HG03159 (cell line): ENCODE measurements at regions not wholly inside any gene's neighbourhood (a gene's known extent, or its start where the extent isn't known, plus 50 kb on each side); places are given as distances from the start of the nearest gene placed in this dataset.

Experiments used
- ATAC-seq: cut with Tn5 transposase; IDR thresholded peaks from one replicate; pipeline ENCODE4 v1.9.1; 2021; ENCODE audit warnings: mild to moderate bottlenecking, moderate library complexity; ENCODE audit not compliant: unreplicated experiment

- no peak for ATAC-seq
Measured at GRCh38 chr2:128820452-128820851, 501.8 kb upstream of the HS6ST1 start.

GRCh38 chr2:128821010-128821409 is 502.3 kb upstream of the HS6ST1 start:
- ATAC-seq, result no peak

GRCh38 chr2:128832946-128833663 is 514.4 kb upstream of the HS6ST1 start:
- no peak for ATAC-seq

GRCh38 chr2:128833664-128834027 is 515.0 kb upstream of the HS6ST1 start:
- ATAC-seq, result no peak

- no peak for ATAC-seq
Measured at GRCh38 chr2:128834207-128834879, 515.7 kb upstream of the HS6ST1 start.

GRCh38 chr2:128834880-128835252 is 516.2 kb upstream of the HS6ST1 start:
- ATAC-seq, result no peak

GRCh38 chr2:128835342-128835855 is 516.7 kb upstream of the HS6ST1 start:
- ATAC-seq, result no peak

GRCh38 chr2:128835974-128836373 is 517.3 kb upstream of the HS6ST1 start:
- no peak for ATAC-seq

GRCh38 chr2:128836559-128837100 is 518.0 kb upstream of the HS6ST1 start:
- no peak for ATAC-seq

GRCh38 chr2:128838244-128838643 is 519.6 kb upstream of the HS6ST1 start:
- ATAC-seq, result no peak

GRCh38 chr2:128841803-128842202 is 523.1 kb upstream of the HS6ST1 start:
- ATAC-seq, result no peak

- ATAC-seq, result no peak
Measured at GRCh38 chr2:128867311-128867710, 548.6 kb upstream of the HS6ST1 start.

- no peak for ATAC-seq
Measured at GRCh38 chr2:128867936-128868636, 549.4 kb upstream of the HS6ST1 start.

GRCh38 chr2:128868686-128869551 is 550.3 kb upstream of the HS6ST1 start:
- no peak for ATAC-seq

GRCh38 chr2:128874608-128875007 is 555.9 kb upstream of the HS6ST1 start:
- ATAC-seq, result no peak

- ATAC-seq, result no peak
Measured at GRCh38 chr2:128876986-128877983, 558.6 kb upstream of the HS6ST1 start.

GRCh38 chr2:128879161-128879560 is 560.5 kb upstream of the HS6ST1 start:
- ATAC-seq, result no peak

- no peak for ATAC-seq
Measured at GRCh38 chr2:128894896-128895295, 576.2 kb upstream of the HS6ST1 start.
